ENCODE measurements at regions not wholly inside any gene's neighbourhood (a gene's known extent, or its start where the extent isn't known, plus 50 kb on each side); places are given as distances from the start of the nearest gene placed in this dataset.
"Not testable (repeated sequence)": the region's sequence is repeated elsewhere in the genome, so short reads cannot be mapped to it uniquely, and the experiment has no call there.

DNA sequence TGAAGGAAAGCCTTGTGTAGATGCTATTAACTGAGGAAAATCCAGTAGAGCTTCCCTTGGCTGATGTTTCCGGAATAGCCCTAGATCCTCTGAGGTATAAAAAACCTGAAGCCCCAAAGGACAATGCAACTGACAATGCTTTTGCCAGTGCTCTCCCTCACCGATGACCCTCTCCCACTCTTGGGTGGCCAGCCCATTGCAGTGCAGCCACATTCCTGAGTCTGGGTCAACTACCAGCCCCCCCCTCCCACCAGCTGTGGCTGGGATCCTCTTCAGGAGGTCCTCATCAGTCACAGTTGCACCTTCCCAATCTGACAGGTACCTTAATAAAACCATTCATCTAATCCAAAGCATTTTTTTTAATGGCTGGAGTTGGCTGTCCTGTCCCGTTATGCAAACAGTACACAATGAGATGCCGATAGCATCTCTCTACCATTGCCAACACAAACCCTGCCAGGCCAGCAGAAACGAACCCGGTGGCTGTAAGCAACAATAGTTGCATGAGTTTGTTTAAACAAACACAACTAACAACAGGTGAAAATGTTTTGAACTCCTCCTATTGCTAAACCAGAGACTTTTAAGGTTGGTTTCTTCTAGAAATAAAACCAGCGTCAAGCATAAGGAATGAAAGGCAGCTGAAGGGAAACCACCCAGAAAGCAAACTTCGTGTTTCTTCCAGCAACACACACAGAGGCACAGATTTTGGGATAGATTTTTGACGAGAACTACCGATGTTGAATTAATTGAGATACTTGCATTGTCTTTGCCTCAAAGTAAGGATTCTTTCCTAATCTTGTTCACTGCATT lies 128.3 kb upstream of the ARHGEF3 start:
- peak overlapping the region in 1 of 3 donors; percentile 75 for H3K27ac Mint-ChIP-seq
- peaks cover 27% of the 10 kb centered on the region for H3K4me1 ChIP-seq (ENCODE audit: control insufficient read depth, insufficient read depth, low read length, poor library complexity, severe bottlenecking)

GRCh38 chr3:56928379-56929068 lies 126.8 kb upstream of the ARHGEF3 start:
- Histone ChIP-seq H3K4me1 (ENCODE audit: control insufficient read depth, insufficient read depth, low read length, poor library complexity, severe bottlenecking) (peaks cover 39% of the 10 kb centered on the region), H3K36me3 (ENCODE audit: control insufficient read depth, insufficient read depth, low read length) (no peaks in the 10 kb centered on the region), H3K27ac (ENCODE audit: insufficient read depth, low read length, poor library complexity, severe bottlenecking) (no peak overlapping the region), H3K27me3 (ENCODE audit: control insufficient read depth, insufficient read depth, low read length) (no peaks in the 10 kb centered on the region), H3K4me3 (ENCODE audit: low read depth, low read length) (peak overlapping the region; percentile 27), H3K9me3 (ENCODE audit: control insufficient read depth in 2 of 2, low read length in 2 of 2) (peaks cover under 1 to 3% of the 10 kb centered on the region in 2 experiments)
- Mint-ChIP-seq H3K27ac (peak overlapping the region in 2 of 3 donors; percentile 90 to 95), H3K4me3 (peak overlapping the region; percentile 8 to 81 (median 70)), H3K9me3 (peaks cover 0 to 3% (median 0%) of the 10 kb centered on the region in 7 donors), H3K27me3 (peaks cover 4% of the 10 kb centered on the region), H3K4me1 (peaks cover 30 to 73% (median 50%) of the 10 kb centered on the region in 4 donors), H3K36me3 (peaks cover 3% of the 10 kb centered on the region)
- DNase-seq = peak in 2 of 3 donors; percentile 47 to 67
- peak; percentile 75 to 79 for ATAC-seq (ENCODE audit: low read depth in 2 of 2)

More for the DNA sequence above, 128.3 kb upstream of the ARHGEF3 start:
- H3K9me3 Mint-ChIP-seq = peaks cover 0 to 8% (median 5%) of the 10 kb centered on the region in 7 donors
- H3K4me1 Mint-ChIP-seq = peaks cover 21 to 58% (median 40%) of the 10 kb centered on the region in 4 donors
- H3K36me3 Mint-ChIP-seq = peaks cover 8% of the 10 kb centered on the region
- H3K4me3 Mint-ChIP-seq = no peak overlapping the region
- DNase-seq (no peak), ATAC-seq (ENCODE audit: low read depth in 2 of 2) (no peak)
- no peaks in the 10 kb centered on the region for H3K27me3 ChIP-seq (ENCODE audit: control insufficient read depth, insufficient read depth, low read length)
- no peak overlapping the region for H3K4me3 ChIP-seq (ENCODE audit: low read depth, low read length)
- H3K27ac ChIP-seq (ENCODE audit: insufficient read depth, low read length, poor library complexity, severe bottlenecking) = no peak overlapping the region
- H3K36me3 ChIP-seq (ENCODE audit: control insufficient read depth, insufficient read depth, low read length) = no peaks in the 10 kb centered on the region
- H3K9me3 ChIP-seq (ENCODE audit: control insufficient read depth in 2 of 2, low read length in 2 of 2) = peaks cover 5 to 10% of the 10 kb centered on the region in 2 experiments
- H3K27me3 Mint-ChIP-seq = peaks cover 4% of the 10 kb centered on the region

GRCh38 chr3:56927855-56928254 lies 126.1 kb upstream of the ARHGEF3 start:
- DNase-seq (no peak), ATAC-seq (ENCODE audit: low read depth in 2 of 2) (no peak)
- Histone ChIP-seq H3K4me1 (ENCODE audit: control insufficient read depth, insufficient read depth, low read length, poor library complexity, severe bottlenecking) (peaks cover 44% of the 10 kb centered on the region), H3K27ac (ENCODE audit: insufficient read depth, low read length, poor library complexity, severe bottlenecking) (peak overlapping the region; percentile 49), H3K9me3 (ENCODE audit: control insufficient read depth in 2 of 2, low read length in 2 of 2) (no peaks in the 10 kb centered on the region), H3K27me3 (ENCODE audit: control insufficient read depth, insufficient read depth, low read length) (no peaks in the 10 kb centered on the region), H3K4me3 (ENCODE audit: low read depth, low read length) (no peak overlapping the region), H3K36me3 (ENCODE audit: control insufficient read depth, insufficient read depth, low read length) (no peaks in the 10 kb centered on the region)
- peak overlapping the region in 2 of 4 donors; percentile 41 to 73 for H3K4me3 Mint-ChIP-seq
- H3K9me3 Mint-ChIP-seq = peaks cover 0 to under 1% (median 0%) of the 10 kb centered on the region in 7 donors
- H3K36me3 Mint-ChIP-seq = peaks cover under 1% of the 10 kb centered on the region
- peak overlapping the region in 2 of 3 donors; percentile 69 to 90 for H3K27ac Mint-ChIP-seq
- peaks cover 4% of the 10 kb centered on the region for H3K27me3 Mint-ChIP-seq
- H3K4me1 Mint-ChIP-seq = peaks cover 31 to 78% (median 53%) of the 10 kb centered on the region in 4 donors

- Histone ChIP-seq H3K36me3 (ENCODE audit: control insufficient read depth, insufficient read depth, low read length) (no peaks in the 10 kb centered on the region), H3K27ac (ENCODE audit: insufficient read depth, low read length, poor library complexity, severe bottlenecking) (no peak overlapping the region), H3K4me1 (ENCODE audit: control insufficient read depth, insufficient read depth, low read length, poor library complexity, severe bottlenecking) (peaks cover 50% of the 10 kb centered on the region), H3K27me3 (ENCODE audit: control insufficient read depth, insufficient read depth, low read length) (no peaks in the 10 kb centered on the region), H3K9me3 (ENCODE audit: control insufficient read depth in 2 of 2, low read length in 2 of 2) (no peaks in the 10 kb centered on the region), H3K4me3 (ENCODE audit: low read depth, low read length) (no peak overlapping the region)
- no peak for DNase-seq
- Mint-ChIP-seq H3K27me3 (peaks cover 4% of the 10 kb centered on the region), H3K4me3 (no peak overlapping the region), H3K27ac (peak overlapping the region; percentile 77 to 90 (median 85)), H3K36me3 (no peaks in the 10 kb centered on the region), H3K4me1 (peaks cover 38 to 87% (median 55%) of the 10 kb centered on the region in 4 donors), H3K9me3 (no peaks in the 10 kb centered on the region)
- no peak for ATAC-seq (ENCODE audit: low read depth in 2 of 2)
Measured at GRCh38 chr3:56926947-56927282, 125.2 kb upstream of the ARHGEF3 start.

DNA sequence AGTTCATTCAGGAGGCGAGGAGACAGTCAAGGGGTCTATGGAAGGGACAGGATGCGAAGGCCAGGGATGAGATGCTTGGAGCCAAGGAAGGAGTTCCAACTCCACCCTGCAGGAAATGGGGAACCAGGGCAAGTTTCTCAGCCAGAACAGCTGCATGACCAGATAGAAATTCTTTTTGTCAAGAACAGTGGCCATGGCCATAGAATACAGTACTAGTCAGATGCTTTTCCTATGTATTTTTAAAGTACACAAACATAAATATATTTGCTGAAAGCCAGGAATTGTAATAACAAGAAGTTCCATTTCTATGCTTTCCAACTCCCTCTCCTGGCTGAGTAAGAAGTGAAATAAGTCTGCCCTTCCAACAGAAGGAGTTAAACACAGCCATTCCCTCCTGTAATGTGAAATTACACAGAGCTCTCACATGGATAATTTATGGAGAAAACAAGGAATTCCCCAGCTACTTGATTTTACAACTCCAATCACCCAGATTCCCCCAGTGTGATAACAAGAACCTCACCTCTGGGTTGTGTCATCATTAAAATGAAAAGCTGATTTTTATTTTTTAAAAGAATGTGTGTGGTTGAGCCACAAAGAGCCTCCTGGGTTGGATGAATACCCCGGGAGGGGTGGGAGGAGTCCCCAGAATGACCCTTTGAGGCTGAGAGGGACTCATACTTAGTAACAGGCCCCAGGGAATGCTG lies 124.6 kb upstream of the ARHGEF3 start:
- no peak for ATAC-seq (ENCODE audit: low read depth in 2 of 2)
- no peaks in the 10 kb centered on the region for H3K9me3 Mint-ChIP-seq
- no peaks in the 10 kb centered on the region for H3K36me3 Mint-ChIP-seq
- Histone ChIP-seq H3K9me3 (ENCODE audit: control insufficient read depth in 2 of 2, low read length in 2 of 2) (no peaks in the 10 kb centered on the region), H3K4me1 (ENCODE audit: control insufficient read depth, insufficient read depth, low read length, poor library complexity, severe bottlenecking) (peaks cover 56% of the 10 kb centered on the region), H3K27ac (ENCODE audit: insufficient read depth, low read length, poor library complexity, severe bottlenecking) (no peak overlapping the region), H3K36me3 (ENCODE audit: control insufficient read depth, insufficient read depth, low read length) (no peaks in the 10 kb centered on the region), H3K4me3 (ENCODE audit: low read depth, low read length) (no peak overlapping the region), H3K27me3 (ENCODE audit: control insufficient read depth, insufficient read depth, low read length) (no peaks in the 10 kb centered on the region)
- H3K4me1 Mint-ChIP-seq = peaks cover 42 to 93% (median 57%) of the 10 kb centered on the region in 4 donors
- H3K27ac Mint-ChIP-seq = peak overlapping the region; percentile 85 to 95 (median 90)
- no peak for DNase-seq
- H3K4me3 Mint-ChIP-seq = peak overlapping the region in 1 of 4 donors; percentile 63
- peaks cover 4% of the 10 kb centered on the region for H3K27me3 Mint-ChIP-seq

DNA sequence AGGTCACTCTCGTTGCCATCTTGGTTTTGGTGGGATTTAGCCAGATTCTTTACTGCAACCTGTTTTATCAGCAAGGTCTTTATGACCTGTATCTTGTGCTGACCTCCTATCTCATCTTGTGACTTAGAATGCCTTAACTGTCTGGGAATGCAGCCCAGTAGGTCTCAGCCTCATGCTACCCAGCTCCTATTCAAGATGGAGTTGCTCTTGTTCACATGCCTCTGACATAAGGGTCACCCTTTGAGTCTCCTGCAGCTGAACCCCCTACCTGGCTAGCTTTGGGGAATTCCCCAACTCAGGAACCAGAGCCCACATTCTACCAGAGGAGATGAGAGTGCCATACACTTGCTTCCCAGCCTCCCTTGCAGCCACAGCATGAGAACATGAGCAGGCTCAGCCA lies 123.0 kb upstream of the ARHGEF3 start:
- H3K4me1 ChIP-seq (ENCODE audit: control insufficient read depth, insufficient read depth, low read length, poor library complexity, severe bottlenecking) = peaks cover 65% of the 10 kb centered on the region
- DNase-seq = not testable (repeated sequence)
- peak overlapping the region; percentile 13 to 74 (median 52) for H3K4me3 Mint-ChIP-seq

DNA sequence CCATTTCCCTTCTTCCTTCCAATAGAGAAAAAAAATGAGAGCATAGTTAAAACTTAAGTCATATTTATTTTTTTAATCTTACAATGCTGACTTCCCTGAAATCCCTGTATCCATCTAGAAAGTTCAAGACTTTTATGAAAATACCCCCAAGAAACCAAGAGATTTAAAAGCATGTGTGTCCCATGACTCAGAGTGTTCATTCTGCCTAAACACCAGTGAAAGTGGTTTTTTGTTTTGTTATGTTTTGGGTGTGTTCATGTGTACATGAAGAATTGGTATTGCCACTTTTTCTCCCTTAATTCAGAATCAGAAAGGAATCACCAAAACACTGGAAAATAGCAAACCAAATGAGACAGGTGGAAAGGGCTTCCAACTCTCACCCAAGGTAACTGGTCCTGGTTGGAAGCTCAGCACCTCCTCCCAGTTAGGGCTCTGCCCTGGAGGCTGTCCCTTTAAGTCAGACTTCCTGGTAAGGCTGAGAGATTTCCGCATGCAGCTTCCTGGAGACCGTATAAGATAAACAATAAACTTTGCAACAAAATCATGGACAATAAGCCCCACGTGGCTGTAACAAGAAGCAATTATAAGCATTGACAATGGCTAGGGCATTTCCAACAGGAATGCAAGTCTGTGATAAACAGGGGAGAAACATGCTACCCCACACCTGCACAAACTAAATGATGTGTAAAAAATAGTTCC lies 121.9 kb upstream of the ARHGEF3 start:
- Mint-ChIP-seq H3K9me3 (no peaks in the 10 kb centered on the region), H3K4me1 (peaks cover 33 to 87% (median 51%) of the 10 kb centered on the region in 4 donors), H3K36me3 (no peaks in the 10 kb centered on the region), H3K4me3 (peak overlapping the region; percentile 52 to 74 (median 62)), H3K27ac (peak overlapping the region; percentile 90 to 97 (median 95)), H3K27me3 (no peaks in the 10 kb centered on the region)
- H3K27me3 ChIP-seq (ENCODE audit: control insufficient read depth, insufficient read depth, low read length) = no peaks in the 10 kb centered on the region
- H3K36me3 ChIP-seq (ENCODE audit: control insufficient read depth, insufficient read depth, low read length) = no peaks in the 10 kb centered on the region
- ATAC-seq (ENCODE audit: low read depth in 2 of 2) = peak; percentile 50 to 56
- peak in 2 of 3 donors; percentile 56 to 59 for DNase-seq
- peaks cover 69% of the 10 kb centered on the region for H3K4me1 ChIP-seq (ENCODE audit: control insufficient read depth, insufficient read depth, low read length, poor library complexity, severe bottlenecking)
- peak overlapping the region; percentile 65 for H3K27ac ChIP-seq (ENCODE audit: insufficient read depth, low read length, poor library complexity, severe bottlenecking)
- H3K4me3 ChIP-seq (ENCODE audit: low read depth, low read length) = peak overlapping the region; percentile 37
- no peaks in the 10 kb centered on the region for H3K9me3 ChIP-seq (ENCODE audit: control insufficient read depth in 2 of 2, low read length in 2 of 2)

More for the DNA sequence above, 123.0 kb upstream of the ARHGEF3 start:
- Mint-ChIP-seq H3K27ac (peak overlapping the region; percentile 63 to 95 (median 90)), H3K4me1 (peaks cover 36 to 87% (median 52%) of the 10 kb centered on the region in 4 donors)
- H3K27me3 ChIP-seq (ENCODE audit: control insufficient read depth, insufficient read depth, low read length); H3K4me3 ChIP-seq (ENCODE audit: low read depth, low read length); H3K9me3 Mint-ChIP-seq; ATAC-seq (ENCODE audit: low read depth in 2 of 2); H3K27me3 Mint-ChIP-seq; H3K36me3 ChIP-seq (ENCODE audit: control insufficient read depth, insufficient read depth, low read length); H3K9me3 ChIP-seq (ENCODE audit: control insufficient read depth in 2 of 2, low read length in 2 of 2); H3K36me3 Mint-ChIP-seq: not testable (repeated sequence)
- peak overlapping the region; percentile 65 for H3K27ac ChIP-seq (ENCODE audit: insufficient read depth, low read length, poor library complexity, severe bottlenecking)

All from CD4-positive, CD25-positive, alpha-beta regulatory T cell (primary cell).